Body of pancreas (tissue), 4 donors: ENCODE measurements at regions not wholly inside any gene's neighbourhood (a gene's known extent, or its start where the extent isn't known, plus 50 kb on each side); places are given as distances from the start of the nearest gene placed in this dataset.
"Not testable (repeated sequence)": the region's sequence is repeated elsewhere in the genome, so short reads cannot be mapped to it uniquely, and the experiment has no call there.

ENCODE experiments used
- ATAC-seq: fragments of 150-250 bp; one replicate; pipeline ENCODE4 v1.9.1; 2016
- DNase-seq, 4 donors: peaks; one replicate each; pipeline ENCODE4 v3.0.0-alpha.2; 2019
- H3K27ac ChIP-seq, 4 donors: fragments of 200-600 bp; sonication (generic); 1 replicate in 3 of 4; 2 replicates in 1 of 4; pipeline versions ENCODE4 v1.5.1 to v1.6.1; 2016 to 2019; ENCODE audit warnings: mild to moderate bottlenecking in 1 of 4, mixed read lengths in 1 of 4, moderate library complexity in 1 of 4
- H3K27me3 ChIP-seq, 2 donors: fragments of 200-600 bp; sonication (generic); one replicate each; pipeline ENCODE4 v1.6.0; 2016; ENCODE audit warnings: mild to moderate bottlenecking in 1 of 2
- H3K36me3 ChIP-seq, 2 donors: fragments of 200-600 bp; sonication (generic); replicated peaks in 1 of 2; 2 replicates each; pipeline ENCODE4 v1.5.1; 2016; ENCODE audit warnings: low read depth in 2 of 2; ENCODE audit not compliant: insufficient read depth in 1 of 2
- H3K4me1 ChIP-seq: fragments of 200-600 bp; sonication (generic); one replicate; pipeline ENCODE4 v1.6.0; 2016
- H3K4me3 ChIP-seq, 2 donors: fragments of 200-600 bp; sonication (generic); 1 replicate in 1 of 2; 2 replicates in 1 of 2; pipeline ENCODE4 v1.5.1; 2016 to 2019
- H3K9me3 ChIP-seq, 3 donors: fragments of 200-600 bp; sonication (generic); 1 replicate in 2 of 3; 2 replicates in 1 of 3; pipeline ENCODE4 v1.5.1; 2016
- CTCF ChIP-seq, 7 experiments: fragments of 450-650 bp in 4 of 7; fragments of 200-600 bp in 3 of 7; sonication (generic) in 3 of 7; IDR thresholded peaks; one replicate each; pipeline ENCODE4 v1.5.1; 2016 to 2019; ENCODE audit warnings: antibody characterized with exemption in 7 of 7
- POLR2A ChIP-seq, 3 donors: fragments of 450-650 bp; IDR thresholded peaks; one replicate each; pipeline ENCODE4 v1.6.1; 2016; ENCODE audit warnings: antibody characterized with exemption in 3 of 3, mild to moderate bottlenecking in 2 of 3
- WGBS, 2 donors: methylation state at CpG; one replicate each; pipeline ENCODE4 v1.1.5; 2017; 5-methylcytosine and 5-hydroxymethylcytosine counted together
- intact Hi-C: fragments of 100-400 bp; cut with DNase I; formaldehyde crosslinking; loops from one replicate; pipeline ENCODE4 v1.15.1; 2023

GRCh38 chr3:33943277-33943676, 144.8 kb downstream of the PDCD6IP start:
- no peak for DNase-seq
- no peak for ATAC-seq
- H3K9me3 ChIP-seq = no peaks in the 10 kb centered on the region
- no peaks in the 10 kb centered on the region for H3K36me3 ChIP-seq
- no peaks in the 10 kb centered on the region for H3K4me1 ChIP-seq
- no peak overlapping the region for H3K4me3 ChIP-seq
- TF ChIP-seq CTCF (IDR thresholded peaks at IDR 0.05) = no peak
- intact Hi-C loops = no loop called here
- no peak overlapping the region for H3K27ac ChIP-seq
- H3K27me3 ChIP-seq = no peaks in the 10 kb centered on the region

GRCh38 chr3:33946612-33947011, 148.2 kb downstream of the PDCD6IP start:
- DNase-seq, ATAC-seq: not testable (repeated sequence)

GRCh38 chr3:33947272-33948195, 149.1 kb downstream of the PDCD6IP start:
- no peak for DNase-seq
- Histone ChIP-seq H3K9me3 (no peaks in the 10 kb centered on the region), H3K27ac (no peak overlapping the region), H3K36me3 (no peaks in the 10 kb centered on the region), H3K4me1 (no peaks in the 10 kb centered on the region), H3K27me3 (no peaks in the 10 kb centered on the region), H3K4me3 (no peak overlapping the region)
- ATAC-seq = no peak
- 38 to 43% methylated on average over 4 of the region's 4 CpGs for WGBS, 2 donors
- TF ChIP-seq POLR2A (IDR thresholded peaks at IDR 0.05) = no peak
- no peak for TF ChIP-seq CTCF (IDR thresholded peaks at IDR 0.05)
- intact Hi-C loops = no loop called here

More at GRCh38 chr3:33946612-33947011, 148.2 kb downstream of the PDCD6IP start:
- H3K27ac ChIP-seq, H3K4me1 ChIP-seq, intact Hi-C loops, H3K27me3 ChIP-seq, H3K36me3 ChIP-seq, H3K9me3 ChIP-seq, H3K4me3 ChIP-seq: not testable (repeated sequence)

GRCh38 chr3:33949074-33949473, 150.6 kb downstream of the PDCD6IP start:
- no peaks in the 10 kb centered on the region for H3K9me3 ChIP-seq
- intact Hi-C loops = no loop called here
- no peak for TF ChIP-seq POLR2A (IDR thresholded peaks at IDR 0.05)
- TF ChIP-seq CTCF (IDR thresholded peaks at IDR 0.05) = no peak
- DNase-seq (no peak), ATAC-seq (no peak)
- H3K4me1 ChIP-seq = no peaks in the 10 kb centered on the region
- H3K4me3 ChIP-seq = no peak overlapping the region
- no peak overlapping the region for H3K27ac ChIP-seq
- H3K36me3 ChIP-seq = no peaks in the 10 kb centered on the region
- H3K27me3 ChIP-seq = no peaks in the 10 kb centered on the region
- WGBS, 2 donors = 8 to 33% methylated on average over 1 of the region's 1 CpG

- Histone ChIP-seq H3K27ac (no peak overlapping the region), H3K4me3 (no peak overlapping the region), H3K27me3 (no peaks in the 10 kb centered on the region), H3K4me1 (no peaks in the 10 kb centered on the region), H3K36me3 (no peaks in the 10 kb centered on the region), H3K9me3 (no peaks in the 10 kb centered on the region)
- intact Hi-C loops = no loop called here
- ATAC-seq = no peak
- 45 to 53% methylated on average over 3 of the region's 3 CpGs for WGBS, 2 donors
- no peak for TF ChIP-seq CTCF (IDR thresholded peaks at IDR 0.05)
- no peak for TF ChIP-seq POLR2A (IDR thresholded peaks at IDR 0.05)
- no peak for DNase-seq
These were observed 156.5 kb downstream of the PDCD6IP start for GRCh38 chr3:33954956-33955355.
